Spleen (tissue), 7 donors: ENCODE measurements at regions not wholly inside any gene's neighbourhood (a gene's known extent, or its start where the extent isn't known, plus 50 kb on each side); places are given as distances from the start of the nearest gene placed in this dataset.

ENCODE experiments used
- CTCF ChIP-seq, 11 experiments: fragments of 200-600 bp in 7 of 11; fragments of 450-650 bp in 4 of 11; sonication (generic) in 4 of 11; IDR thresholded peaks in 8 of 11; conservative IDR thresholded peaks in 3 of 11; 1 replicate in 7 of 11; 2 replicates in 4 of 11; pipeline versions ENCODE4 v1.4.0 to v1.8.0; 2016 to 2021; ENCODE audit warnings: antibody characterized with exemption in 11 of 11, inconsistent platforms in 4 of 11, mild to moderate bottlenecking in 1 of 11
- POLR2A ChIP-seq, 3 donors: fragments of 450-650 bp; IDR thresholded peaks; one replicate each; pipeline ENCODE4 v1.5.1; 2017; ENCODE audit warnings: antibody characterized with exemption in 3 of 3, mild to moderate bottlenecking in 1 of 3
- donor health status: DM: no; HTN: no; CAD: no; lungs with moderate emphysema.
- donor health status: DM: no; HTN: no; CAD: no.
- donor health status: DM: no; HTN: no; CAD: no.

- TF ChIP-seq CTCF (IDR thresholded peaks at IDR 0.05 in 8 of 11, conservative IDR thresholded peaks at IDR 0.05 in 3 of 11): no peak
- TF ChIP-seq POLR2A (IDR thresholded peaks at IDR 0.05): no peak
Observed at GRCh38 chr15:94653071-94653470, 421.7 kb downstream of the MCTP2 start.
